ENCODE measurements at regions not wholly inside any gene's neighbourhood (a gene's known extent, or its start where the extent isn't known, plus 50 kb on each side); places are given as distances from the start of the nearest gene placed in this dataset.
"Not testable (repeated sequence)": the region's sequence is repeated elsewhere in the genome, so short reads cannot be mapped to it uniquely, and the experiment has no call there.

- no peak for DNase-seq
These were observed 148.1 kb downstream of the TRIML1 start for GRCh38 chr4:188287169-188287894.

GRCh38 chr4:188289531-188290125 is 150.4 kb downstream of the TRIML1 start:
- DNase-seq = no peak

- DNase-seq = no peak
These were observed 156.7 kb downstream of the TRIML1 start for GRCh38 chr4:188295899-188296298.

- DNase-seq = no peak
These were observed 157.1 kb downstream of the TRIML1 start for GRCh38 chr4:188296331-188296730.

- DNase-seq = no peak
These were observed 158.6 kb downstream of the TRIML1 start for GRCh38 chr4:188297873-188298272.

- no peak for DNase-seq
These were observed 159.9 kb downstream of the TRIML1 start for GRCh38 chr4:188299161-188299560.

- DNase-seq = no peak
These were observed 161.1 kb downstream of the TRIML1 start for GRCh38 chr4:188300385-188300784.

- DNase-seq = no peak
These were observed 166.4 kb downstream of the TRIML1 start for GRCh38 chr4:188305690-188306089.

- no peak for DNase-seq
These were observed 168.3 kb downstream of the TRIML1 start for GRCh38 chr4:188307591-188307990.

- DNase-seq = no peak
These were observed 168.9 kb downstream of the TRIML1 start for GRCh38 chr4:188308142-188308541.

GRCh38 chr4:188316391-188316790 is 177.2 kb downstream of the TRIML1 start:
- no peak for DNase-seq

GRCh38 chr4:188328966-188329365 is 189.7 kb downstream of the TRIML1 start:
- no peak for DNase-seq

- DNase-seq = no peak
These were observed 190.3 kb downstream of the TRIML1 start for GRCh38 chr4:188329521-188329920.

GRCh38 chr4:188332265-188332664 is 193.0 kb downstream of the TRIML1 start:
- no peak for DNase-seq

GRCh38 chr4:188336891-188337290 is 197.7 kb downstream of the TRIML1 start:
- no peak for DNase-seq

- no peak for DNase-seq
These were observed 202.2 kb downstream of the TRIML1 start for GRCh38 chr4:188341428-188341827.

- DNase-seq = no peak
These were observed 207.0 kb downstream of the TRIML1 start for GRCh38 chr4:188346171-188346809.

GRCh38 chr4:188347339-188347738 is 208.1 kb downstream of the TRIML1 start:
- no peak for DNase-seq

GRCh38 chr4:188349569-188349968 is 210.3 kb downstream of the TRIML1 start:
- DNase-seq = not testable (repeated sequence)

GRCh38 chr4:188363196-188363595 is 224.0 kb downstream of the TRIML1 start:
- DNase-seq = no peak

GRCh38 chr4:188370777-188371176 is 231.5 kb downstream of the TRIML1 start:
- DNase-seq = no peak

GRCh38 chr4:188372058-188372457 is 232.8 kb downstream of the TRIML1 start:
- no peak for DNase-seq

GRCh38 chr4:188372829-188373228 is 233.6 kb downstream of the TRIML1 start:
- DNase-seq = no peak

- DNase-seq = no peak
These were observed 235.6 kb downstream of the TRIML1 start for GRCh38 chr4:188374871-188375270.

Data from T-helper 2 cell (primary cell).